ENCODE measurements at regions not wholly inside any gene's neighbourhood (a gene's known extent, or its start where the extent isn't known, plus 50 kb on each side); places are given as distances from the start of the nearest gene placed in this dataset.

DNA sequence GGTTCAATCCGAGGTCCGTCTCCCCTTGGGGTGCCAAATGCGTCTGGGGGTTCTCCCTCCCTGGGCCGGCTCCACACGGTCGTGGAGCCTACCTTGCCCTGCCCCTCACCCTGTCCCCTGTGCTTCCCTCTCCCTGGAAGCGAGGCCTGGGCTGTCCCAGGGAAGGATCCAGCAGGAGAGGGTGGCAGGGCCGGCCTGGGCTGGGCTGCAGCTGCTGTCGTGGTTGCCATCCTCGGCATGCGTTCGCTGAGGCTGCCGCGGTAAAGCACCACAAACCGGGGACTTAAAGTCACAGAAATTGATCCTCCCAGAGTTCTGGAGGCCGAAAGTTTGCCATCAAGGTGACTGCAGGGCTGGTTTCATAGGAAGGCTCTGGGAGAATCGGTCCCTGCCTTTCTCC is 123.0 kb upstream of the TMPRSS2 start:
- TF ChIP-seq, protein P1, sequence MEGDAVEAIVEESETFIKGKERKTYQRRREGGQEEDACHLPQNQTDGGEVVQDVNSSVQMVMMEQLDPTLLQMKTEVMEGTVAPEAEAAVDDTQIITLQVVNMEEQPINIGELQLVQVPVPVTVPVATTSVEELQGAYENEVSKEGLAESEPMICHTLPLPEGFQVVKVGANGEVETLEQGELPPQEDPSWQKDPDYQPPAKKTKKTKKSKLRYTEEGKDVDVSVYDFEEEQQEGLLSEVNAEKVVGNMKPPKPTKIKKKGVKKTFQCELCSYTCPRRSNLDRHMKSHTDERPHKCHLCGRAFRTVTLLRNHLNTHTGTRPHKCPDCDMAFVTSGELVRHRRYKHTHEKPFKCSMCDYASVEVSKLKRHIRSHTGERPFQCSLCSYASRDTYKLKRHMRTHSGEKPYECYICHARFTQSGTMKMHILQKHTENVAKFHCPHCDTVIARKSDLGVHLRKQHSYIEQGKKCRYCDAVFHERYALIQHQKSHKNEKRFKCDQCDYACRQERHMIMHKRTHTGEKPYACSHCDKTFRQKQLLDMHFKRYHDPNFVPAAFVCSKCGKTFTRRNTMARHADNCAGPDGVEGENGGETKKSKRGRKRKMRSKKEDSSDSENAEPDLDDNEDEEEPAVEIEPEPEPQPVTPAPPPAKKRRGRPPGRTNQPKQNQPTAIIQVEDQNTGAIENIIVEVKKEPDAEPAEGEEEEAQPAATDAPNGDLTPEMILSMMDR (IDR thresholded peaks at IDR 0.05) = no peak
- TF ChIP-seq ZFX (IDR thresholded peaks at IDR 0.05; ENCODE audit: borderline replicate concordance) = no peak
